Neural cell (in vitro differentiated cells): ENCODE measurements at regions not wholly inside any gene's neighbourhood (a gene's known extent, or its start where the extent isn't known, plus 50 kb on each side); places are given as distances from the start of the nearest gene placed in this dataset.

ENCODE experiments used
- H2AFZ ChIP-seq: fragments of 200-600, 300-800 bp; sonication (generic), shearing (Covaris generic); 2 replicates; pipeline ENCODE4 v1.6.0; 2014; ENCODE audit warnings: low read depth, mild to moderate bottlenecking, antibody characterized with exemption, low read length, moderate library complexity
- H3F3A ChIP-seq: fragments of 200-600 bp; shearing (Covaris generic); 2 replicates; pipeline ENCODE4 v1.6.1; 2016; ENCODE audit warnings: mild to moderate bottlenecking, moderate library complexity, mixed read lengths, antibody characterized with exemption, low read length; ENCODE audit not compliant: insufficient read depth, poor library complexity, severe bottlenecking
- H3K27ac ChIP-seq: fragments of 200-600, 300-800 bp; sonication (generic), shearing (Covaris generic); 2 replicates; pipeline ENCODE4 v1.5.1; 2014; ENCODE audit warnings: mild to moderate bottlenecking, low read length, moderate library complexity
- H3K27me3 ChIP-seq: fragments of 300-800, 200-600 bp; sonication (generic), shearing (Covaris generic); 2 replicates; pipeline ENCODE4 v1.6.0; 2014; ENCODE audit warnings: mild to moderate bottlenecking, low read depth, low read length, moderate library complexity; ENCODE audit not compliant: insufficient read depth
- H3K36me3 ChIP-seq: fragments of 300-800, 200-600 bp; sonication (generic), shearing (Covaris generic); 2 replicates; pipeline ENCODE4 v1.5.1; 2014; ENCODE audit warnings: mild to moderate bottlenecking, antibody characterized with exemption, low read length, moderate library complexity; ENCODE audit not compliant: insufficient read depth
- H3K4me2 ChIP-seq: fragments of 300-800, 200-600 bp; sonication (generic), shearing (Covaris generic); 2 replicates; pipeline ENCODE4 v1.6.0; 2014; ENCODE audit warnings: mild to moderate bottlenecking, low read length
- H3K4me3 ChIP-seq: fragments of 300-800, 200-600 bp; sonication (generic), shearing (Covaris generic); 2 replicates; pipeline ENCODE4 v1.5.1; 2014; ENCODE audit warnings: mild to moderate bottlenecking, low read length, moderate library complexity
- H3K79me2 ChIP-seq: fragments of 200-600 bp; shearing (Covaris generic); replicated peaks from 2 replicates; pipeline ENCODE4 v1.6.0; 2014; ENCODE audit warnings: mild to moderate bottlenecking, low read length, moderate library complexity; ENCODE audit not compliant: insufficient read depth
- H3K9ac ChIP-seq: fragments of 300-800, 200-600 bp; sonication (generic), shearing (Covaris generic); 2 replicates; pipeline ENCODE4 v1.6.1; 2016; ENCODE audit warnings: mild to moderate bottlenecking, low read length, mixed read lengths
- H3K9me2 ChIP-seq: fragments of 200-600 bp; shearing (Covaris generic); 2 replicates; pipeline ENCODE4 v1.6.1; 2016; ENCODE audit warnings: mild to moderate bottlenecking, low read length, mixed read lengths; ENCODE audit not compliant: insufficient read depth
- H3K9me3 ChIP-seq: fragments of 200-600, 300-800 bp; sonication (generic), shearing (Covaris generic); 2 replicates; pipeline ENCODE4 v1.6.1; 2016; ENCODE audit warnings: mild to moderate bottlenecking, mixed run types, low read length, moderate library complexity, mixed read lengths
- H4K20me1 ChIP-seq: fragments of 200-600 bp; shearing (Covaris generic); 2 replicates; pipeline ENCODE4 v1.6.1; 2016; ENCODE audit warnings: mild to moderate bottlenecking, mixed run types; ENCODE audit not compliant: insufficient read depth
- CTCF ChIP-seq: fragments of 450-650 bp; IDR thresholded peaks from 2 replicates; pipeline ENCODE4 v1.5.1; 2014; ENCODE audit warnings: antibody characterized with exemption, mild to moderate bottlenecking, moderate library complexity; ENCODE audit not compliant: poor library complexity, severe bottlenecking
- EP300 ChIP-seq: fragments of 450-650 bp; conservative IDR thresholded peaks from 2 replicates; pipeline ENCODE4 v1.6.1; 2014; ENCODE audit warnings: antibody characterized with exemption, mild to moderate bottlenecking, moderate library complexity; ENCODE audit not compliant: poor library complexity, severe bottlenecking
- EZH2 ChIP-seq: fragments of 200-600, 300-800 bp; shearing (Covaris generic), sonication (generic); IDR thresholded peaks from 2 replicates; pipeline ENCODE4 v1.6.1; 2014; ENCODE audit warnings: antibody characterized with exemption, low read length, borderline replicate concordance, mild to moderate bottlenecking; ENCODE audit not compliant: insufficient read depth, poor library complexity, severe bottlenecking
- MXI1 ChIP-seq: fragments of 450-650 bp; conservative IDR thresholded peaks from 2 replicates; pipeline ENCODE4 v1.6.1; 2014; ENCODE audit warnings: antibody characterized with exemption, mild to moderate bottlenecking; ENCODE audit not compliant: poor library complexity, severe bottlenecking
- POLR2AphosphoS5 ChIP-seq: IDR thresholded peaks from 2 replicates; pipeline ENCODE4 v1.6.1; 2012
- RAD21 ChIP-seq: fragments of 450-650 bp; conservative IDR thresholded peaks from 2 replicates; pipeline ENCODE4 v1.6.1; 2014; ENCODE audit warnings: antibody characterized with exemption, mild to moderate bottlenecking, moderate library complexity
- REST ChIP-seq: IDR thresholded peaks from 2 replicates; pipeline ENCODE4 v1.6.1; 2012; ENCODE audit warnings: borderline replicate concordance
- SMC3 ChIP-seq: fragments of 450-650 bp; conservative IDR thresholded peaks from 2 replicates; pipeline ENCODE4 v1.6.1; 2014; ENCODE audit warnings: antibody characterized with exemption, mild to moderate bottlenecking, moderate library complexity; ENCODE audit not compliant: poor library complexity
- TAF1 ChIP-seq: IDR thresholded peaks from 2 replicates; pipeline ENCODE4 v1.6.1; 2012; ENCODE audit warnings: low read depth

GRCh38 chr18:66742832-66743231, 138.9 kb upstream of the CDH19 start:
- Histone ChIP-seq H3K9me3 (no peaks in the 10 kb centered on the region), H3K79me2 (no peaks in the 10 kb centered on the region), H3K9me2 (no peaks in the 10 kb centered on the region), H3K27ac (no peak overlapping the region), H3K27me3 (no peaks in the 10 kb centered on the region), H3K4me2 (no peak overlapping the region), H3K4me3 (no peak overlapping the region), H3K36me3 (no peaks in the 10 kb centered on the region), H2AFZ (no peak overlapping the region), H3K9ac (no peak overlapping the region), H3F3A (no peaks in the 10 kb centered on the region), H4K20me1 (no peaks in the 10 kb centered on the region)
- no peak for TF ChIP-seq EZH2
- TF ChIP-seq CTCF, result no peak
- TF ChIP-seq POLR2AphosphoS5, result no peak
- TF ChIP-seq TAF1, result no peak
- TF ChIP-seq REST, result no peak
- TF ChIP-seq RAD21, result no peak
- TF ChIP-seq SMC3, result no peak
- TF ChIP-seq MXI1, result no peak
- TF ChIP-seq EP300, result no peak

GRCh38 chr18:66735933-66736332, 132.0 kb upstream of the CDH19 start:
- no peak overlapping the region for H2AFZ ChIP-seq
- no peaks in the 10 kb centered on the region for H3K27me3 ChIP-seq
- H4K20me1 ChIP-seq, result no peaks in the 10 kb centered on the region
- no peaks in the 10 kb centered on the region for H3K9me2 ChIP-seq
- no peak overlapping the region for H3K9ac ChIP-seq
- H3K36me3 ChIP-seq, result no peaks in the 10 kb centered on the region
- no peaks in the 10 kb centered on the region for H3K79me2 ChIP-seq
- H3F3A ChIP-seq, result no peaks in the 10 kb centered on the region
- TF ChIP-seq POLR2AphosphoS5 (no peak), EP300 (no peak), CTCF (no peak), EZH2 (no peak), TAF1 (no peak), MXI1 (no peak), RAD21 (no peak), REST (no peak), SMC3 (no peak)
- H3K4me2 ChIP-seq, result no peak overlapping the region
- H3K9me3 ChIP-seq, result no peaks in the 10 kb centered on the region
- no peak overlapping the region for H3K27ac ChIP-seq
- H3K4me3 ChIP-seq, result no peak overlapping the region
